ENCODE measurements at regions not wholly inside any gene's neighbourhood (a gene's known extent, or its start where the extent isn't known, plus 50 kb on each side); places are given as distances from the start of the nearest gene placed in this dataset.

DNA sequence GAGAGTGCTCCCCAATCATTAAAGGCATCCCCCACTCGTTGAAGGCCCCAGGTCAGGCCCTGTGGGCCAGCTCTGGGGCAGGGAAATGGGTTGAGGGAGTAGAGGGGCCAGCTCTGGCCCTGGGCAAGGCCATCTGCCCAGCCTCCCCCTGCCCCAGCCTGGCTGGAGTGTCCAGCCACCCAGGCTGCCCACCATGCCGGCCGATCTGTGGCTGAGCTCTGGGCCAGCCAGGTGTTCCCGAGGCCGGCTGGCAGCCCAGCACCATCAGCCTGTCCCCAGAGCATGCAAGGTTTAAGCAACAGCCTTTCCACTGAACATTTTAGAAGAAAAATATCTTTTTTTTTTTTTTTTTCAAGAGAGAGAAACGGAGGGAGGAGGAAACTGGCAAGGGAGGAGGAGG, 62.8 kb upstream of the LINGO1 start:
- DNase-seq (ENCODE audit: low read depth) = no peak
- no peak overlapping the region for H3K4me3 ChIP-seq (ENCODE audit: low read length)
- TF ChIP-seq, protein P1, sequence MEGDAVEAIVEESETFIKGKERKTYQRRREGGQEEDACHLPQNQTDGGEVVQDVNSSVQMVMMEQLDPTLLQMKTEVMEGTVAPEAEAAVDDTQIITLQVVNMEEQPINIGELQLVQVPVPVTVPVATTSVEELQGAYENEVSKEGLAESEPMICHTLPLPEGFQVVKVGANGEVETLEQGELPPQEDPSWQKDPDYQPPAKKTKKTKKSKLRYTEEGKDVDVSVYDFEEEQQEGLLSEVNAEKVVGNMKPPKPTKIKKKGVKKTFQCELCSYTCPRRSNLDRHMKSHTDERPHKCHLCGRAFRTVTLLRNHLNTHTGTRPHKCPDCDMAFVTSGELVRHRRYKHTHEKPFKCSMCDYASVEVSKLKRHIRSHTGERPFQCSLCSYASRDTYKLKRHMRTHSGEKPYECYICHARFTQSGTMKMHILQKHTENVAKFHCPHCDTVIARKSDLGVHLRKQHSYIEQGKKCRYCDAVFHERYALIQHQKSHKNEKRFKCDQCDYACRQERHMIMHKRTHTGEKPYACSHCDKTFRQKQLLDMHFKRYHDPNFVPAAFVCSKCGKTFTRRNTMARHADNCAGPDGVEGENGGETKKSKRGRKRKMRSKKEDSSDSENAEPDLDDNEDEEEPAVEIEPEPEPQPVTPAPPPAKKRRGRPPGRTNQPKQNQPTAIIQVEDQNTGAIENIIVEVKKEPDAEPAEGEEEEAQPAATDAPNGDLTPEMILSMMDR (conservative IDR thresholded peaks at IDR 0.05; ENCODE audit: low read depth, low read length) = no peak

DNA sequence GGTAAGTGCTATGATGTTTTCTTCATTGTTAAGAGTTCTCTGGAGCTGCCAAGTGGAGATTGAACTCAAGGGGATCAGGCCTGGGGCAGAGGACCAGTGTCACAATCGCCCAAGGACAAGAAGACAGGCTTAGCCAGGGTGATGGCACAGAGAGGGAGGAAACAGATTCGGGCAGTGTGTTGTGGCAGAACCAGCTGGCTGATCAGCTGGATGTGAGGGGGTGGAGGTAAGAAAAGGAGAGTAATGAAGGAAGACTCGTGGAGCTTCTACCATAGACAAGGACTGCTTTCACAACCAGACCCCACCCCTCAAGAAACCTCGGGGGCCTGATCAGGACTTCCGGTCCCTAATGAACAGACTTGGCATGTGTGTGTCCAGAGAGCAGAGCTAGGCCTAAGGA, 60.9 kb upstream of the LINGO1 start:
- H3K4me3 ChIP-seq (ENCODE audit: low read length) = no peak overlapping the region
- no peak for DNase-seq (ENCODE audit: low read depth)
- TF ChIP-seq, protein P1 (conservative IDR thresholded peaks at IDR 0.05; ENCODE audit: low read depth, low read length) = no peak

DNA sequence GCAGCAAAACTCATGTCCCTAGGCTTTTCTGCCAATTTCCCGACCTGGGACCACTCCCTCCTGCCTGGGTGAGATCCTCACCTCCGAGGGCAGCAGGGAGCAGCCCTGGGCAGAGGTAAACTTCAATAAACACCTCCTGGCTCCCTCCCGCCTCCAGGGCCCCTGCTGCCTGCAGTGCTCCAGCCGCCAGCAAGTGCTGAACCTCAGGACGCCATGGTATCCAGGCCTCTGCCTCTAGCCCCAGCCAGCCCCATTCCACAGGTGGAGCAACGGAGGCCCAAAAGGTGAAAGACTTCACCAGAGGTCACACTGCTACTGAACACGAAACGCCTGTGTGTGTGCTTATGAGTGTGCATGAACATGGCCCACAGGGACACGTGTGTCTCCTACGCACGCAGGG, 59.9 kb upstream of the LINGO1 start:
- TF ChIP-seq, protein P1 (conservative IDR thresholded peaks at IDR 0.05; ENCODE audit: low read depth, low read length) = no peak
- H3K4me3 ChIP-seq (ENCODE audit: low read length) = no peak overlapping the region
- DNase-seq (ENCODE audit: low read depth) = no peak

DNA sequence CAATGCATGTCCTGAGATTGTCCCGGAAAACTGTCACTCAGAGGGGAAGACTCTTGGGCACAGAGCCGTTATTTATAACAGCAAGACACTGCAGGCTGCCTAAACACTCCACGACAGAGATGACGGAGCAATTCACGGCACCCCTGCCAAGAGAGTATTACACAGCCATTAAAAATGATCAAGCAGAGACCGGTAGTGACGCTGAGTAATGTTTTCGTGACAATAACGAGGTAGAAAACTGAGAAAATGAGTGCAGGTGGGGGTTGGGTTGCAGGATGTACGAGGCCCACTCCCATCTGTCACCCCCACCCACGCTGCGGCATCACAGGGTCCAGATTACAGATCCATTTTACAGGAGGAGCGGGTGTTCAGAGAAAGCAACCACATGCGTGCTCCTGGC, 58.9 kb upstream of the LINGO1 start:
- TF ChIP-seq, protein P1 (conservative IDR thresholded peaks at IDR 0.05; ENCODE audit: low read depth, low read length) = no peak
- H3K4me3 ChIP-seq (ENCODE audit: low read length) = no peak overlapping the region
- no peak for DNase-seq (ENCODE audit: low read depth)

DNA sequence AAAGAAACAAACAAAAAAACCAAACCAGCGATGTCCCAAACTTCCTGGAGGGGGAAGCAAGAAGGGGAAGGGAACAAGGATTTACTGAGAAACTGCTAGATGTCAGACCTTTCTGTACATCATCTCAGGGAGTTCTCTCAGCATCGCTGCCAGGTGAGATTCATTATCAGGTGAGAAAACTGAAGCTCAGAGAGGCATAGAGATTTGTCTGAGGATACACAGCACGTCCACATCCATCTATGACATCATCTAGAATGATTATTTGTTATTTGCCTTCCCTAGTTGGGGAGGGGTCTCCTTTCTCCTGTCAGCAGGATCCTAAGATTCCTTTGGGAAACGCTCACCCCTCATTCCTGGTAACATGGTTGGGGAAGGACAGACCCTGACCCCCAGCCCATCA, 57.1 kb upstream of the LINGO1 start:
- H3K4me3 ChIP-seq (ENCODE audit: low read length) = no peak overlapping the region
- DNase-seq (ENCODE audit: low read depth) = no peak
- TF ChIP-seq, protein P1 (conservative IDR thresholded peaks at IDR 0.05; ENCODE audit: low read depth, low read length) = no peak

DNA sequence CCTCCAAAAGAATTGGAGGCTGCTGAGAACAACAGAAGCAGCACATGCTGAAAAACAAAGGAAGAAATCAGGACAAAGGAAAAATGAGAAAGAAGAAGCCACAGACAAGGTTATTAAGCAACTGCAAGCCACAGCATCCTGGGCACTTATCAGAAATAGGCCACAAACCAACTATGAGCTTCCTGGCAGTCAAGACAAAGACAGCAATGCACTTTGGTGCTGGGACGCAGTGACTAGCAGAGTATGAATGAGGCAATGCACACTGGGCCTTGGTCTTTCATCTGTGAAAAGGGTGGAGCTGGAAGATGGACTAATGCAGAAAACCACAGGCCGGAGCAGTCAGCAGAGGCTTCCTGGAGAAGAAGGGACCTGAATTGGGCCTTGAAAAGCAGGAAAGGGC, 56.0 kb upstream of the LINGO1 start:
- TF ChIP-seq, protein P1 (conservative IDR thresholded peaks at IDR 0.05; ENCODE audit: low read depth, low read length) = no peak
- H3K4me3 ChIP-seq (ENCODE audit: low read length) = no peak overlapping the region
- DNase-seq (ENCODE audit: low read depth) = no peak

DNA sequence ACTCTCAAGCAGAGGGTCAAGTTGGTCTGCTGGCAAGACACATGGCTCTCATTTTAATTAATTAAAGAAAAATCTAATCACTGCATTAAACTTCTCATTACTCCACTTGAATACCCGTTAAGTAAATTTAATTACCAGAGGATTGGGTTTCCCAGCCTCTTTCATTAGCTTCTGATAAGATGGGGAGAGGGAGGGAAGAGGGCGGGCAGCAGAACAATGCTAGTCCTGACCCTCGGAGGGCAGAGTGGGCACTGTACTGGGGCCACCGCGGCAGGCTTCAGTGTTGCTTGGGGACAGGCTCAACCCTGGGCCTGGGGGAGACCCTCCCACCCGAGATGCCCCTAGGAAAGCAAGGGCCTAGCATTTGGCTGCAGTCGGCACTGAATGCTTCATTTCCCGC, 55.6 kb upstream of the LINGO1 start:
- H3K4me3 ChIP-seq (ENCODE audit: low read length) = no peak overlapping the region
- TF ChIP-seq, protein P1 (conservative IDR thresholded peaks at IDR 0.05; ENCODE audit: low read depth, low read length) = no peak
- DNase-seq (ENCODE audit: low read depth) = no peak

Measured in retinal pigment epithelial cell (primary cell).